Thyroid gland (tissue), 4 donors: ENCODE measurements at regions not wholly inside any gene's neighbourhood (a gene's known extent, or its start where the extent isn't known, plus 50 kb on each side); places are given as distances from the start of the nearest gene placed in this dataset.

Source experiments
- POLR2A ChIP-seq, 2 donors: fragments of 450-650 bp; IDR thresholded peaks; one replicate each; pipeline ENCODE4 v1.6.1; 2017; ENCODE audit warnings: antibody characterized with exemption in 2 of 2, mild to moderate bottlenecking in 2 of 2, moderate library complexity in 1 of 2
- TF ChIP-seq, protein P1 (sequence below), 6 experiments: fragments of 200-600 bp in 3 of 6; fragments of 450-650 bp in 3 of 6; sonication (generic) in 3 of 6; IDR thresholded peaks; one replicate each; pipeline ENCODE4 v1.5.1; 2016 to 2019; ENCODE audit warnings: antibody characterized with exemption in 6 of 6, mild to moderate bottlenecking in 2 of 6, inconsistent platforms in 1 of 6, moderate library complexity in 1 of 6

DNA sequence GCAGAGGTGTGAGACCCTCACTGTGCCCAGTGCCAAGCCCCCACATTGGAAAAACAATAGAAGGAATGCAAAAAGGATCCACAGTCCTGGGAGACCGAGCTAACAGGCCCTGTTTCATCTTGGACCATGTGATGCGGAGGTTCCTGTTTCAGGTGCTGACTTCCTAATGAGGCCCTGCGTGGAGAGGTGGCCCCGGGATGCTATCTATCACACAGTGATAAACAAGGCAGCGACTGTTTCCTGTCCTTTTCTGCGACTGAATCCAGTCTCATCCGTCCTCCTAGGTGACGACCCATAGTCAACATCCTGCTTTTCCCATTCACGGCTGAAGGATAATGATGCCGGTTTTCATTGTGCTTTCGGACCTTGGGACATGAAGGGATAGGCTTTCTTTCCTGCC lies 56.4 kb upstream of the BOD1 start:
- TF ChIP-seq, protein P1, sequence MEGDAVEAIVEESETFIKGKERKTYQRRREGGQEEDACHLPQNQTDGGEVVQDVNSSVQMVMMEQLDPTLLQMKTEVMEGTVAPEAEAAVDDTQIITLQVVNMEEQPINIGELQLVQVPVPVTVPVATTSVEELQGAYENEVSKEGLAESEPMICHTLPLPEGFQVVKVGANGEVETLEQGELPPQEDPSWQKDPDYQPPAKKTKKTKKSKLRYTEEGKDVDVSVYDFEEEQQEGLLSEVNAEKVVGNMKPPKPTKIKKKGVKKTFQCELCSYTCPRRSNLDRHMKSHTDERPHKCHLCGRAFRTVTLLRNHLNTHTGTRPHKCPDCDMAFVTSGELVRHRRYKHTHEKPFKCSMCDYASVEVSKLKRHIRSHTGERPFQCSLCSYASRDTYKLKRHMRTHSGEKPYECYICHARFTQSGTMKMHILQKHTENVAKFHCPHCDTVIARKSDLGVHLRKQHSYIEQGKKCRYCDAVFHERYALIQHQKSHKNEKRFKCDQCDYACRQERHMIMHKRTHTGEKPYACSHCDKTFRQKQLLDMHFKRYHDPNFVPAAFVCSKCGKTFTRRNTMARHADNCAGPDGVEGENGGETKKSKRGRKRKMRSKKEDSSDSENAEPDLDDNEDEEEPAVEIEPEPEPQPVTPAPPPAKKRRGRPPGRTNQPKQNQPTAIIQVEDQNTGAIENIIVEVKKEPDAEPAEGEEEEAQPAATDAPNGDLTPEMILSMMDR (IDR thresholded peaks at IDR 0.05), result no peak
- no peak for TF ChIP-seq POLR2A (IDR thresholded peaks at IDR 0.05)
